ENCODE measurements at regions not wholly inside any gene's neighbourhood (a gene's known extent, or its start where the extent isn't known, plus 50 kb on each side); places are given as distances from the start of the nearest gene placed in this dataset.

DNA sequence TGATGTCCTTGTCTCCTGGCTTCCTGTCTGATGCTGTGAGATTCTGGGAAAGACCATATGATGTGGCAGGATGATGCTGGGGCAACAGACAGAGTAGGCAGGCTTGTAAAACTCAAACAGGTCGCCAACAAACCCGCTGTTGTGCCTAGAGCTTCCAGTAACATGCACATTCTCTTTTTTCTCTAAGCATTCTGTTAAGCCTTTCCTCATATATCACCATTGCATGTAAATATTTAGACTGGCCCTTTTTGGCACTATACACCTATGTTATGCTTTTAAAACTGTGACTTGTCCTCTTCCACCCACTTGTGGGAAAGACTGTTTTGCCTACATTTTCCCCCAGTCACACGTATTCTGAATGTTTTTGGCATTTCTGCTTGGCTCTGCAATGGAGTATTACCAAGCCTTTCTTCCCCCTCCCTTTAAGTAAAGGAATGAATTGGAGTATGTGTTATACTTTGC is 250.4 kb upstream of the TANK start:
- Histone ChIP-seq H3K4me1 (ENCODE audit: control insufficient read depth in 1 of 2, insufficient read depth in 2 of 2, low read length in 2 of 2) (peaks cover 4 to 23% of the 10 kb centered on the region in 2 donors), H3K4me3 (ENCODE audit: low read depth in 1 of 2, low read length in 2 of 2) (no peak overlapping the region), H3K27me3 (ENCODE audit: low read depth, low read length) (no peaks in the 10 kb centered on the region), H3K27ac (ENCODE audit: low read length) (peak overlapping the region; percentile 64), H3K9me3 (ENCODE audit: control insufficient read depth in 1 of 2, low read length in 2 of 2) (no peaks in the 10 kb centered on the region), H3K36me3 (ENCODE audit: control insufficient read depth in 1 of 2, insufficient read depth in 2 of 2, low read length in 2 of 2) (no peaks in the 10 kb centered on the region)

DNA sequence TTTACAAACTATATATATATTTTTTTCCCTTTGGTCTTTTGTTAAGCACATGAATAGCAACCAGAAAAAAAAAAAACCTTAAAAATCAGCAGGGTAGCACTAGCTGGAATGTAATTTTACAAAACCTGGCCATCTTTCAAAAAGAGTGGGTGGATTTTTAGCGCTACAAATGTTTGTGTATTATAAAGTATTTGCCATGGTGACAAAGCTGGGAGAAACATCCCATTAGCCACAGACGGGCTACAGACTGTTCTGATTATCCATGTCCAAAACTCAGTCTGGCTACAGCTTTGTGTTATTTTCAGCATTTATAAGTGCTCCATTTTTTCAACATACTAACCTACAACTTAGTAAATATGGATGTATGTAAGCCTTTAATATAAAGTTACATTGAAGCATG is 249.5 kb upstream of the TANK start:
- peak overlapping the region; percentile 64 for H3K27ac ChIP-seq (ENCODE audit: low read length)
- peaks cover 4 to 23% of the 10 kb centered on the region in 2 donors for H3K4me1 ChIP-seq (ENCODE audit: control insufficient read depth in 1 of 2, insufficient read depth in 2 of 2, low read length in 2 of 2)
- no peaks in the 10 kb centered on the region for H3K27me3 ChIP-seq (ENCODE audit: low read depth, low read length)
- no peak overlapping the region for H3K4me3 ChIP-seq (ENCODE audit: low read depth in 1 of 2, low read length in 2 of 2)
- no peaks in the 10 kb centered on the region for H3K9me3 ChIP-seq (ENCODE audit: control insufficient read depth in 1 of 2, low read length in 2 of 2)
- H3K36me3 ChIP-seq (ENCODE audit: control insufficient read depth in 1 of 2, insufficient read depth in 2 of 2, low read length in 2 of 2) = no peaks in the 10 kb centered on the region

DNA sequence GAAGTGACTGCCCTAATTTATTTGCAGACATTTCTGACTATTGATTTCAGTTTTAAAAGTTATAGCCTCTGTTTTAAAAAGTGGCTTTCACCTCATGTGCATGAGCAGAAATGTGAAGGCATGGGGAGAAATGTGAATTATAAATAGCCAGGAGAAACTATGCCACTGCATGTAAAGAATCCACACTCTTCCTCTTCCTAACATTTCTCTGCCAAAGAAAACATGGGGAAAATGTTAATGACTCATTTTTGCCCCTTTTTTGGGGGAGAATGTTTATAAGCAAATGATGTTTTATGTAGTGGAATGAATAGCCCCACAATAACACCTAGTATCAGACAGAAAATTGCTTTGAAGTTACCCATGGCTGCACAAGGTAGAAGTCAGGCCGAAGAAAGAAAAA is 249.0 kb upstream of the TANK start:
- Histone ChIP-seq H3K9me3 (ENCODE audit: control insufficient read depth in 1 of 2, low read length in 2 of 2) (no peaks in the 10 kb centered on the region), H3K27me3 (ENCODE audit: low read depth, low read length) (no peaks in the 10 kb centered on the region), H3K27ac (ENCODE audit: low read length) (no peak overlapping the region), H3K4me3 (ENCODE audit: low read depth in 1 of 2, low read length in 2 of 2) (no peak overlapping the region), H3K4me1 (ENCODE audit: control insufficient read depth in 1 of 2, insufficient read depth in 2 of 2, low read length in 2 of 2) (peaks cover 4 to 23% of the 10 kb centered on the region in 2 donors), H3K36me3 (ENCODE audit: control insufficient read depth in 1 of 2, insufficient read depth in 2 of 2, low read length in 2 of 2) (no peaks in the 10 kb centered on the region)

DNA sequence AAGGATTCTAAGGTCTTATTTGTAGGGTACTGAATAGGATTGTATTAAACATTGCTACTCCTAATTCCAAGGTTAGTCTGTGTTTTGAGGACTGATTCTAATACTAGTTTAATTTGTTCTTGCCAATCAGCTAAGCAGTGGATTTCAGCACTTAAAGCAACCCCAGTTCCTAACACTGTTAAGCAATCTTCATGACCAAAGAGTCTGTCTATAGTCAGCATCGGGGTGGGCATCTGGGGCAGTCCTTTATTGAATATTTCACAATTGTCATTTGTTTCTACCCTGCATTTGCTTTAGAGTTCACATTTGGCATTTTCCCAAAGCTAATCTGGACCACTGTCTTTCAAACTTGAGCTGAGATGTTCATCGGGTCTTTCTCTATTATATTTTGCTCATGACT is 248.0 kb upstream of the TANK start:
- Histone ChIP-seq H3K36me3 (ENCODE audit: control insufficient read depth in 1 of 2, insufficient read depth in 2 of 2, low read length in 2 of 2) (no peaks in the 10 kb centered on the region), H3K9me3 (ENCODE audit: control insufficient read depth in 1 of 2, low read length in 2 of 2) (no peaks in the 10 kb centered on the region), H3K4me1 (ENCODE audit: control insufficient read depth in 1 of 2, insufficient read depth in 2 of 2, low read length in 2 of 2) (peaks cover 4 to 23% of the 10 kb centered on the region in 2 donors), H3K27ac (ENCODE audit: low read length) (no peak overlapping the region), H3K4me3 (ENCODE audit: low read depth in 1 of 2, low read length in 2 of 2) (no peak overlapping the region), H3K27me3 (ENCODE audit: low read depth, low read length) (no peaks in the 10 kb centered on the region)

DNA sequence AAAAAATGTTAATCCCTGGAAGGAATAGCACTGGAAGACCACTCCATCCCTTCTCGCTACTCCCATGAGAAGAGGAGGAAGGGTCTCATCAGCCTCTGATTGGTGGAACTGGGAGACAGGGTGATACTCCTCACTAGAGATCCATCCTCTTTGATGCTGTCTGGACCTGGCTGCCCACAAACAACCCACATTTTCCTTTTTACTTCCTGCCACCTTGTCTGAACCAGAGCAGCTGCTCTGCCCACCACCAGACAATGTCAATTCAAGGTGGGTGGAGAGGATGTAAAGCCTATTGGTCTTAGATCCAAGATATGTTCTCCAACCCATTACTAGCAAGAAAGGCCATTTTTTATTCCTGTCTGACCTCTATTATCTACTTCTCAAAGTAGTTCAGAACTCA is 246.9 kb upstream of the TANK start:
- H3K9me3 ChIP-seq (ENCODE audit: control insufficient read depth in 1 of 2, low read length in 2 of 2) = no peaks in the 10 kb centered on the region
- H3K36me3 ChIP-seq (ENCODE audit: control insufficient read depth in 1 of 2, insufficient read depth in 2 of 2, low read length in 2 of 2) = no peaks in the 10 kb centered on the region
- no peak overlapping the region for H3K27ac ChIP-seq (ENCODE audit: low read length)
- no peak overlapping the region for H3K4me3 ChIP-seq (ENCODE audit: low read depth in 1 of 2, low read length in 2 of 2)
- no peaks in the 10 kb centered on the region for H3K27me3 ChIP-seq (ENCODE audit: low read depth, low read length)
- peaks cover 4 to 23% of the 10 kb centered on the region in 2 donors for H3K4me1 ChIP-seq (ENCODE audit: control insufficient read depth in 1 of 2, insufficient read depth in 2 of 2, low read length in 2 of 2)

DNA sequence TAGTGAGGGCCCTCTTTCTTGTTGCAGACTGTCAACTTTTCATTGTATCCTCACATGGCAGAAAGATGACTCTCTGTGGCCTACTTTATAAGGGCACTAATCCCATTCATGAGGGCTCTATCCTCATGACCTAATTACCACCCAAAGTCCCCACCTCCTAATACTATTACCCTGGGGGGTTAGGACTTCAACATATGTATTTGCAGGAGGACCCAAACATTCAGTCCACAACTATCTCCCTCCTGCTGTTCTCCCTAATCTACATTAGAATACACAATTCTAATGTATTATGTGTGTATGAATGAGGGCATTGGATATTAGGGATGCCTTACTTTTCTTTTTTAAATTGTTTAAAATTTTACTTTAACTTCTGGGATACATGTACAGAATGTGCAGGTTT is 246.0 kb upstream of the TANK start:
- Histone ChIP-seq H3K4me3 (ENCODE audit: low read depth in 1 of 2, low read length in 2 of 2) (no peak overlapping the region), H3K36me3 (ENCODE audit: control insufficient read depth in 1 of 2, insufficient read depth in 2 of 2, low read length in 2 of 2) (no peaks in the 10 kb centered on the region), H3K4me1 (ENCODE audit: control insufficient read depth in 1 of 2, insufficient read depth in 2 of 2, low read length in 2 of 2) (peaks cover 4 to 23% of the 10 kb centered on the region in 2 donors), H3K27me3 (ENCODE audit: low read depth, low read length) (no peaks in the 10 kb centered on the region), H3K27ac (ENCODE audit: low read length) (no peak overlapping the region), H3K9me3 (ENCODE audit: control insufficient read depth in 1 of 2, low read length in 2 of 2) (no peaks in the 10 kb centered on the region)

DNA sequence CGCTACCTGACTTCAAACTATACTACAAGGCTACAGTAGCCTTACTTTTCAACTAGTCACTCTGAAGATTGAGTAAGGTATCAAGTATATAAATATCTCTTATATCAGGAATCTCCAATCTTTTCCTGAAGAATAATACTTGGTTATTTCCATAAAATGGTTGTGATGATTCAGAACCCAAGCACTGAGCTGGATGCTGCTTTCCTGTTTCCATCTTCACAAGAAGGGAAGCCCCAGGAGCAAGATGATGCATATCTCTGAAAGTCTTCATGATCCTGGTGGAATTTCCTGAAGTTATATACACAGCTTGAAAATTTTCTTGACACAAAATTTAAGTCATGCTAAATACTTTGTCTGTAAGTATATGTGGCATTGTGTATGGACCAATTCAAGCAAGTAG is 243.9 kb upstream of the TANK start:
- no peaks in the 10 kb centered on the region for H3K27me3 ChIP-seq (ENCODE audit: low read depth, low read length)
- H3K36me3 ChIP-seq (ENCODE audit: control insufficient read depth in 1 of 2, insufficient read depth in 2 of 2, low read length in 2 of 2) = no peaks in the 10 kb centered on the region
- peaks cover 0 to 20% of the 10 kb centered on the region in 2 donors for H3K4me1 ChIP-seq (ENCODE audit: control insufficient read depth in 1 of 2, insufficient read depth in 2 of 2, low read length in 2 of 2)
- H3K27ac ChIP-seq (ENCODE audit: low read length) = no peak overlapping the region
- H3K4me3 ChIP-seq (ENCODE audit: low read depth in 1 of 2, low read length in 2 of 2) = no peak overlapping the region
- H3K9me3 ChIP-seq (ENCODE audit: control insufficient read depth in 1 of 2, low read length in 2 of 2) = no peaks in the 10 kb centered on the region

DNA sequence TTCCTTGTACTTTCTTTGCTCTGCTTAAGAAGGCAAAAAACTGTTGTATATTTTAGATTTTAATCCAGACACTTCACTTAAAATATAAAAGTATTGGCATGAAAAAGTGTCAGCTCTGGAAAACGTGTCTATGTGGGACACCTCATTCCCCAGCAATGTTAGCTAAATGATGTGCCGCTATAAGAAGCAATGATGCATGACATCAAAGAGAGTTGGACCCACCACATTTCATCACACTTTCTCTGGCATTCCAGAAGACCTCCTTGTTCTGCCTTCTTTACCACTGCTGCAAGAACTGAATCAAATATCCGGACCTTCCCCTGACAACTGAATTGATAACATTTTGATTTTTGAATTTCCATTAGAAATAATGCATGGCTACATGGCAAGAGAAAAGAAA is 242.4 kb upstream of the TANK start:
- no peak overlapping the region for H3K27ac ChIP-seq (ENCODE audit: low read length)
- peaks cover 5 to 24% of the 10 kb centered on the region in 2 donors for H3K4me1 ChIP-seq (ENCODE audit: control insufficient read depth in 1 of 2, insufficient read depth in 2 of 2, low read length in 2 of 2)
- no peaks in the 10 kb centered on the region for H3K9me3 ChIP-seq (ENCODE audit: control insufficient read depth in 1 of 2, low read length in 2 of 2)
- H3K36me3 ChIP-seq (ENCODE audit: control insufficient read depth in 1 of 2, insufficient read depth in 2 of 2, low read length in 2 of 2) = no peaks in the 10 kb centered on the region
- no peak overlapping the region for H3K4me3 ChIP-seq (ENCODE audit: low read depth in 1 of 2, low read length in 2 of 2)
- no peaks in the 10 kb centered on the region for H3K27me3 ChIP-seq (ENCODE audit: low read depth, low read length)

DNA sequence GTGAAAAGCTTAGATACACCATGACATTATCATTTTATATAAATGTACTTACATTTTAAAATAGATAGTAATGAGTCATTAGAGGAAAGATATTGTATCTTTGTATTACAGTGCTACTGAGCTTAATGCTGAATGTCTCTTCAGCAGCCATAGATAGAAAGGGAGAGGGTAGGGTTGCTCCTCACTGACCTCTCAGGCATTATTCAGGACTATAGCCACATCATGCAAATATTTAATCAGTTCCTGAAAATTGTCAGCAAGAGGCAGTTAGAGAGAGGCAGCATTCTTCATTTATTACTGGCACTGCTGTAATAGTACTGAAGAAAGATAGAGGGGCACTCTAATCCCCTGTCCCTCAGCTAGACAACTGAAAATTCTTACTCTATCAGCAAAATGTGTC is 242.0 kb upstream of the TANK start:
- Histone ChIP-seq H3K36me3 (ENCODE audit: control insufficient read depth in 1 of 2, insufficient read depth in 2 of 2, low read length in 2 of 2) (no peaks in the 10 kb centered on the region), H3K9me3 (ENCODE audit: control insufficient read depth in 1 of 2, low read length in 2 of 2) (no peaks in the 10 kb centered on the region), H3K27ac (ENCODE audit: low read length) (no peak overlapping the region), H3K4me3 (ENCODE audit: low read depth in 1 of 2, low read length in 2 of 2) (no peak overlapping the region), H3K27me3 (ENCODE audit: low read depth, low read length) (no peaks in the 10 kb centered on the region), H3K4me1 (ENCODE audit: control insufficient read depth in 1 of 2, insufficient read depth in 2 of 2, low read length in 2 of 2) (peaks cover 5 to 24% of the 10 kb centered on the region in 2 donors)

DNA sequence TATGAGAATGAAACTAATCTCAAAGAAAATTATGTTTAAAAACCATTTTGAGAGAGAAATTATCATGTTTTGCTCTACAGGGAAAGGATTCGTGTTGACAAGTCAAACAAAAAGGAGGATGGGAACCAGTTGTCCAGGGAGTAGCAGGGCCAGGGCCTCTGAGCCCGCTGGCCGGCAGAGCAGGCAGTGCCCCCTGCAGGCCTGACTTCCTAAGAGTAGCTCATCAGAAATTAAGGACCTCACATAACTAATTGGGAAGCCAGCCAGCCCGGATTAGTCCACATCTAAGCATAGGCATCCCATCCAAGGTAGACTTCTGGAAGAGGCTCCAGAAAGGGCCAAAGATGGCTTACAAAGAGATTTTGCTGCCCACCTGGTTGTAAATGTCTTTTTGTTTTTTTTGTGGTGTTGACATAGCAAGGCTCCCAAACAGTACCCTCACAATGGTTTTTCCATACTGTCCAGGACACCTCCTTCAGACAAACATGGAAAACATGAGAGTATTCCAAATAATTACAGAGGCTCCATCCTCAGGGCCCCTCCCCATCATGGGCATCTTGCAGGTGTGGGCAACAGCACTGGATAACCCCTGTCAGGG is 241.2 kb upstream of the TANK start:
- Histone ChIP-seq H3K27ac (ENCODE audit: low read length) (no peak overlapping the region), H3K9me3 (ENCODE audit: control insufficient read depth in 1 of 2, low read length in 2 of 2) (no peaks in the 10 kb centered on the region), H3K4me1 (ENCODE audit: control insufficient read depth in 1 of 2, insufficient read depth in 2 of 2, low read length in 2 of 2) (peaks cover 5 to 24% of the 10 kb centered on the region in 2 donors), H3K4me3 (ENCODE audit: low read depth in 1 of 2, low read length in 2 of 2) (no peak overlapping the region), H3K36me3 (ENCODE audit: control insufficient read depth in 1 of 2, insufficient read depth in 2 of 2, low read length in 2 of 2) (no peaks in the 10 kb centered on the region), H3K27me3 (ENCODE audit: low read depth, low read length) (no peaks in the 10 kb centered on the region)

DNA sequence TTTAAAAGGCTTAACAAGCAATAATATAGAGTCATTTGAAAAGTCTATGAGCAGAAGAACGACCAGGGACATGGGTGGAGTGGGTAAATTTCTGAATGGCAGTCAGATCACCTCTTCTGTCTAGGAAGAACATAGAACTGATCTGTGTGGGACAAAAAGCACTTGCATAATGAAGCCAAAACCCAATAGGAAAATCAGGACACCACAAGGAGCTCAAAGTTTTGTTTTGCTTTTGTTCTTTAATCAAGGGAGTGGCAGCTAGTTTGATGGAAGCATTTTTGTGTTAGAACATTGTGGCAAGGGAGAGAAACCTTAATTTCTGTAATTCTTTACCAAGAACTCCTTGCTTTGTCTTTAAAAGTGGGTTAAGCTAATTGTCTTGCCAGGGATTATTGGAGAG is 240.2 kb upstream of the TANK start:
- H3K27me3 ChIP-seq (ENCODE audit: low read depth, low read length) = no peaks in the 10 kb centered on the region
- H3K9me3 ChIP-seq (ENCODE audit: control insufficient read depth in 1 of 2, low read length in 2 of 2) = no peaks in the 10 kb centered on the region
- H3K27ac ChIP-seq (ENCODE audit: low read length) = peak overlapping the region; percentile 27

DNA sequence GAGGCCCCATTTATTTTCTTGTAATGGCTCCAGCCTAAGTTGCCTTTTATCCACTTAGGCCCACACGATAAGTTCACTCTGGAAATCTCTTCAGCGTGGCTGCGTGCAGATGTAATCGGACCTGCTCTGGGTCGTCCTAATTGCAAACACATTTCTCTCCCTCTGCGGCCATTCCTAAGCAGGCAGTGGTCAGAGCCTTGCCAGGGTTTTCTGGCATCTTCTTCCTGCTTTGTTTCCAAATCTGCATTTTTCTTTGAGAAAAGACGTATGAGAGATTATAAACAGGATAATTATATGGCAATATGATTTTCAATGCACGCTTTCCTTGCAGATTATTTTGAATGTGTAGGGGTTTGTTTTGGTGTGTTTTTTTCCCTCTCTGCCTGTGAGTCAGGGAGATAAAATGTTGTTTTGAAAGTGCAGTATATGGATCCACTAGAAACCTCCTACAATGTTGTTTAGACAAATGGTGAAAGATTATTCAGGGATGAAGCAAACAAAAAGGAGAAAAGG is 239.4 kb upstream of the TANK start:
- Histone ChIP-seq H3K27me3 (ENCODE audit: low read depth, low read length) (no peaks in the 10 kb centered on the region), H3K9me3 (ENCODE audit: control insufficient read depth in 1 of 2, low read length in 2 of 2) (no peaks in the 10 kb centered on the region), H3K27ac (ENCODE audit: low read length) (peak overlapping the region; percentile 27), H3K4me3 (ENCODE audit: low read depth in 1 of 2, low read length in 2 of 2) (no peak overlapping the region), H3K4me1 (ENCODE audit: control insufficient read depth in 1 of 2, insufficient read depth in 2 of 2, low read length in 2 of 2) (peaks cover 5 to 24% of the 10 kb centered on the region in 2 donors), H3K36me3 (ENCODE audit: control insufficient read depth in 1 of 2, insufficient read depth in 2 of 2, low read length in 2 of 2) (no peaks in the 10 kb centered on the region)

More for the DNA sequence above, 240.2 kb upstream of the TANK start:
- H3K4me3 ChIP-seq (ENCODE audit: low read depth in 1 of 2, low read length in 2 of 2) = no peak overlapping the region
- no peaks in the 10 kb centered on the region for H3K36me3 ChIP-seq (ENCODE audit: control insufficient read depth in 1 of 2, insufficient read depth in 2 of 2, low read length in 2 of 2)
- peaks cover 5 to 24% of the 10 kb centered on the region in 2 donors for H3K4me1 ChIP-seq (ENCODE audit: control insufficient read depth in 1 of 2, insufficient read depth in 2 of 2, low read length in 2 of 2)

Measured in muscle layer of duodenum (tissue), 2 donors.